GM12874 (cell line): ENCODE measurements at regions not wholly inside any gene's neighbourhood (a gene's known extent, or its start where the extent isn't known, plus 50 kb on each side); places are given as distances from the start of the nearest gene placed in this dataset.

Experiments used
- TF ChIP-seq, protein P1 (sequence below): IDR thresholded peaks from 2 replicates; pipeline ENCODE4 v1.5.1; 2011; ENCODE audit warnings: low read depth, mild to moderate bottlenecking, control low read depth, low read length, moderate library complexity; ENCODE audit not compliant: insufficient read depth

DNA sequence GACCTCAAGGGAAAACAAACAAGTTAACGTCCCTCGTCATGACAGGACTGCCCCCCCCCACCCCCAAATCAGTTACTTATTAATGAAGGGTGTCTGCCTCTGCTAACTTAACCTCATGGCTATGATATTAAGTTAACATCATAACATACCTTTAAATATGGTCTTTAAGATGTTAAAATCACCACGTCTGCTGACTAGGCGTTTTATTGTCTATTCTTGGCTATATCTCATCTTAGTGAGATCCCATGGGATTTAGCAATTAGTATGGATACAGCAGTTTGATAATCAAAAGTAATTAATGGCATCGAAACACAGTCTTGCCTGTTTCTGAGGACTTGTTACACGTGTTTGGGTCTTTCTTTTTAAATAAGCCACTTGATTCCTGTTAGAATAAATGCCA lies 186.9 kb downstream of the FOXB1 start:
- TF ChIP-seq, protein P1, sequence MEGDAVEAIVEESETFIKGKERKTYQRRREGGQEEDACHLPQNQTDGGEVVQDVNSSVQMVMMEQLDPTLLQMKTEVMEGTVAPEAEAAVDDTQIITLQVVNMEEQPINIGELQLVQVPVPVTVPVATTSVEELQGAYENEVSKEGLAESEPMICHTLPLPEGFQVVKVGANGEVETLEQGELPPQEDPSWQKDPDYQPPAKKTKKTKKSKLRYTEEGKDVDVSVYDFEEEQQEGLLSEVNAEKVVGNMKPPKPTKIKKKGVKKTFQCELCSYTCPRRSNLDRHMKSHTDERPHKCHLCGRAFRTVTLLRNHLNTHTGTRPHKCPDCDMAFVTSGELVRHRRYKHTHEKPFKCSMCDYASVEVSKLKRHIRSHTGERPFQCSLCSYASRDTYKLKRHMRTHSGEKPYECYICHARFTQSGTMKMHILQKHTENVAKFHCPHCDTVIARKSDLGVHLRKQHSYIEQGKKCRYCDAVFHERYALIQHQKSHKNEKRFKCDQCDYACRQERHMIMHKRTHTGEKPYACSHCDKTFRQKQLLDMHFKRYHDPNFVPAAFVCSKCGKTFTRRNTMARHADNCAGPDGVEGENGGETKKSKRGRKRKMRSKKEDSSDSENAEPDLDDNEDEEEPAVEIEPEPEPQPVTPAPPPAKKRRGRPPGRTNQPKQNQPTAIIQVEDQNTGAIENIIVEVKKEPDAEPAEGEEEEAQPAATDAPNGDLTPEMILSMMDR = no peak

DNA sequence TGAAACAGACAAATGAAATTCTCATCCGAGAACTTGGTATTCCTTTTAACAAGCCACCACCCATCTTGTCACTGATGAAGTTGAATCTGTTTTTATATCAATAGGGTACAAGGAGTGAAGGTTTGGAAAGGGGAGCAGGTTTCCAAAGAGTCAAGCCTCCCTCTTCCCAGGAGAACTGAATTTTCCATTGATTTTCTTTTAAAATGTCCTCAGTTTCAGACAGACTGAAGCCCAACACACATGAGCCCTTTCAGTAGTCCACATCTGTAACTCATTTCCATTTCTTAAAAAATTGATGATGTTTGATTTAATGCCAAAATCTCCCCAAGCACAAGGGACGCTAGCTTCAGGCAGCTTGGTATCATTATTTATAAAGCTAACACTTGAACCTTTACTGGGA lies 187.7 kb downstream of the FOXB1 start:
- TF ChIP-seq, protein P1 = no peak

DNA sequence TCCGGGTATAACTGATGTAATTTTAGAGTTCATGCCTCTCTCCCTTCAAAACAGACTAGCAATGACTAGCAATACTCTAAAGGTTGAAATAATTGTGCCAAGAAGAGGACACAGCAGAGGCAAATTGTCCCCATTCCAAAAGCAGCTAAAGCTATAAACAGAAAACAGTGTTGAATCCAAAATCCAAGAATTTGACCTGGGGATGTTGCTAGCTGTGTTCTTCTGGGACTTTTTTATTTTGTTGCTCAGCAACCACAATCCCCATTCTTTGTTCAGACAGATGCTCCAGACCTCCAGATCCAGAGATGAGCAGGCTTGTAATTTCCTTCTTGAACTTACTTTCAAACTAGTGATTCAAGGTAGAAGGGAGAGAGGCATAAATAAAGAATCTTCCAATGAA lies 191.5 kb downstream of the FOXB1 start:
- TF ChIP-seq, protein P1 = no peak

DNA sequence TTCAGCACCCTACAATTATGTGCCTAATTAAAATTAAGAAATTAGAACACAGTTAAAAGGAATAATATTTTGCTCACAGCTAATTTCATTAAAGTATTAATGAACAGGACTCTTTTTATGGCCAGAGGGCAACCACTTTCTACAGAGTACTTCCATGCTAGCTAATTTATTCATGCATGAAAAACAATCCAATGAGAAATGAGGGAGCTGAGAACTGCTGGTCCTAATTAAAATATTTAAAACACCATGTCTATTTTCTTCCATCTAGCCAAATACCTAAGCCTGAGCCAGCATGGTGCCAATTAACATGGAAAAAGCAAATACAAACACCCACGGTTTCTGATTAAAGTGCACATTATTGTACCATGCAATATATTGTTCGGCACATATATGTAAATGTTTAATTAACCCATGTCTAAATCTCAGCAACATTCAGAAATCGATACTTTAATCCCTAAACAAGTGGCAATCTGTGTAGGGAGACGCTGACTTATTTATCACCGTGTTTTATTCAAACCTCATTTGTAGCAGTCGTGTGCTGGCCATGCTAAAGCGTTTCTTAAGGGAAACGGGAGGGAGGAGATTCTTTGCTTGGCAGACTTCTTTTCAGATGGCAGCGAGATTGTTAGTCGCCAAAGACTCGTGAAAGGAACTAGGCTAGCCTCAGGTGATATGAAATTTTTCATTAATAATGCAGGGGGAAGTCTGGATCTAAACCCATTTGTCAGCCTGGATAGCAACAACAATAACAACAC lies 193.5 kb downstream of the ANXA2 start:
- TF ChIP-seq, protein P1 = no peak

DNA sequence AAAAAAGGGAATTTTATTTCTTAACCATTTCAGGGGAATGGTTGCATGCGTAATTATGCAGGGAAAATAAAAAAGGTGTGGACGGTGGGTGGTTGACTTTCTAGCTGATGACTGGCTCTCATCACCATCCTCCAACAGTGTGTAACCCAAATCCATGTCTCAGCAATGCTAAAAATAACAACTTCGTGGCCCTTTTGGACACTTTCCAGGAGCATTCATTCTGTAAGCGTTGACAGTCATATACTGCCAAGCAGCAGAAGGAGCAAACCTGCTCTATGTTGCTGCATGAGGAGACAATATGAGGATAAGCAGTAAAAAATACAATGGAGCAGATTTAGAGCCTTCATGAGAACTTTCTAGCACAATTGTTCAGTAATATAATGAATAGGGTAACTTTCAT lies 189.1 kb downstream of the ANXA2 start:
- TF ChIP-seq, protein P1 = no peak

DNA sequence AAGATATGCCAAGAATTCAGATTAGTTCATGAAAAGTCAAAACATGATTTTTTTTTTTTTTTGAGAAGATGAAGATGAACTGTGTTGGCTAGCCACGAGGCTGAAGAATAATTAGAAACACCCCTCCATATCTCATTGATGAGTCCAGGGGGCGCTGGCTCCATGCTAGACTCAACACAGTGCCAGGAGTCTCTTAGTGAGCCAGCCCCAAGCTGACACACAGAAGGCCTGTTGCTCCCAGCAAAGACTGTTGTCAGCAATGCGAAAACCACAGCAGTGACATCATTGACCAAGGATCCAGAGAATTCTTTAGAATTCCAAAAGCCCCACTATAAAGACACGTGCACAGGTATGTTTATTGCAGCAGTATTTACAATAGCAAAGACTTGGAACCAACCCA lies 185.2 kb downstream of the ANXA2 start:
- TF ChIP-seq, protein P1 = no peak

DNA sequence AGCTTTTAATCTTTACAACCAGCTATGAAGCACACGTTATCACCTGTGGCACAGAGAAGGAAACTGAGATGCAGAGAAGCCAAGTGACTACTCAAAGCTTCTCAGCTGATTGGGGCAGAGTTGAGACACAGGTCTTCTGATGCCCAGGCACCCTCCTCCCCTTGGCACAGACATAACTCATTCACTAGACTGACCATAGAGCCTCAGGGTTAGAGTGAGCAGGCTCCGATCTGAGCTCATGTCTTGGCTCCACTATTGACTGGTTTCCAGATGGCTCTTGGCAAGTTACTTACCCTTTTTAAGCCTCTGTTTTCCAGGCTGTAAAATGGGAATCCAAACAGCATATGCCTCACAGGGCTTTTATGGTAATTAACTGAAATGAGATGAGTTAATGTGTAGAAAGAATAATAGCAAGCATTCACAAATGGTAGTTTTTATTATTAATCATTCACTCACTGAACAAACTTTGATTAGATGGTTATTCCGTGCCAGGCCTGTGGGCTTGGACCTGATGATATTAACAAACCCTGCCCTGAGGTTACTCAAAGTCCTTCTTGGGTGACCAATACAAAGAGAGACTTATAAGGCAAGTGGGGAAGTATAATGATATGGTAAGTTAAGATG lies 184.3 kb downstream of the ANXA2 start:
- TF ChIP-seq, protein P1 = no peak
